ENCODE measurements at regions not wholly inside any gene's neighbourhood (a gene's known extent, or its start where the extent isn't known, plus 50 kb on each side); places are given as distances from the start of the nearest gene placed in this dataset.

GRCh38 chr18:34385311-34385710, 160.6 kb upstream of the NOL4 start:
- no peak overlapping the region for H3K27ac ChIP-seq (ENCODE audit: low read depth, low read length)
- no peak overlapping the region for H3K4me3 ChIP-seq (ENCODE audit: low read depth, low read length)
- DNase-seq (ENCODE audit: low read depth, low spot score): no peak
- H3K9me3 ChIP-seq (ENCODE audit: control insufficient read depth, insufficient read depth, low read length): no peaks in the 10 kb centered on the region
- POLR2A ChIA-PET: no interaction called here
- H3K27me3 ChIP-seq (ENCODE audit: control insufficient read depth, insufficient read depth, low read length): no peaks in the 10 kb centered on the region
- no peak for TF ChIP-seq CTCF (IDR thresholded peaks at IDR 0.05; ENCODE audit: low read depth, low read length)
- CTCF ChIA-PET: no interaction called here

GRCh38 chr18:34386803-34387202, 162.1 kb upstream of the NOL4 start:
- POLR2A ChIA-PET: no interaction called here
- CTCF ChIA-PET: no interaction called here
- H3K9me3 ChIP-seq (ENCODE audit: control insufficient read depth, insufficient read depth, low read length): no peaks in the 10 kb centered on the region
- no peak for TF ChIP-seq CTCF (IDR thresholded peaks at IDR 0.05; ENCODE audit: low read depth, low read length)
- H3K27ac ChIP-seq (ENCODE audit: low read depth, low read length): no peak overlapping the region
- no peaks in the 10 kb centered on the region for H3K27me3 ChIP-seq (ENCODE audit: control insufficient read depth, insufficient read depth, low read length)
- no peak overlapping the region for H3K4me3 ChIP-seq (ENCODE audit: low read depth, low read length)
- DNase-seq (ENCODE audit: low read depth, low spot score): no peak

GRCh38 chr18:34397286-34397896, 172.7 kb upstream of the NOL4 start:
- ChIA-PET POLR2A (no interaction called here), CTCF (no interaction called here)
- Histone ChIP-seq H3K27ac (ENCODE audit: low read depth, low read length) (no peak overlapping the region), H3K27me3 (ENCODE audit: control insufficient read depth, insufficient read depth, low read length) (no peaks in the 10 kb centered on the region), H3K4me3 (ENCODE audit: low read depth, low read length) (no peak overlapping the region), H3K9me3 (ENCODE audit: control insufficient read depth, insufficient read depth, low read length) (no peaks in the 10 kb centered on the region)
- TF ChIP-seq CTCF (IDR thresholded peaks at IDR 0.05; ENCODE audit: low read depth, low read length): no peak
- DNase-seq (ENCODE audit: low read depth, low spot score): no peak

- Histone ChIP-seq H3K9me3 (ENCODE audit: control insufficient read depth, insufficient read depth, low read length) (no peaks in the 10 kb centered on the region), H3K4me3 (ENCODE audit: low read depth, low read length) (no peak overlapping the region), H3K27ac (ENCODE audit: low read depth, low read length) (no peak overlapping the region), H3K27me3 (ENCODE audit: control insufficient read depth, insufficient read depth, low read length) (no peaks in the 10 kb centered on the region)
- no peak for DNase-seq (ENCODE audit: low read depth, low spot score)
- ChIA-PET POLR2A (no interaction called here), CTCF (no interaction called here)
- TF ChIP-seq CTCF (IDR thresholded peaks at IDR 0.05; ENCODE audit: low read depth, low read length): no peak
These were observed 175.2 kb upstream of the NOL4 start for GRCh38 chr18:34399892-34400291.

GRCh38 chr18:34400834-34401233, 176.1 kb upstream of the NOL4 start:
- Histone ChIP-seq H3K27me3 (ENCODE audit: control insufficient read depth, insufficient read depth, low read length) (no peaks in the 10 kb centered on the region), H3K9me3 (ENCODE audit: control insufficient read depth, insufficient read depth, low read length) (no peaks in the 10 kb centered on the region), H3K4me3 (ENCODE audit: low read depth, low read length) (no peak overlapping the region), H3K27ac (ENCODE audit: low read depth, low read length) (no peak overlapping the region)
- TF ChIP-seq CTCF (IDR thresholded peaks at IDR 0.05; ENCODE audit: low read depth, low read length): no peak
- ChIA-PET POLR2A (no interaction called here), CTCF (no interaction called here)
- DNase-seq (ENCODE audit: low read depth, low spot score): no peak
